ENCODE measurements at regions not wholly inside any gene's neighbourhood (a gene's known extent, or its start where the extent isn't known, plus 50 kb on each side); places are given as distances from the start of the nearest gene placed in this dataset.

GRCh38 chr6:90759664-90760063 is 172.8 kb upstream of the MAP3K7 start:
- dilution Hi-C loops (cut with MboI; ENCODE audit: extremely low pct_ligation_motif_present, low sequenced_read_pairs) = no loop called here
- TF ChIP-seq CTCF (optimal IDR thresholded peaks at IDR 0.05 in 1 of 3, IDR thresholded peaks at IDR 0.05 in 1 of 3, conservative IDR thresholded peaks at IDR 0.05 in 1 of 3; ENCODE audit: extremely low read depth in 1 of 3, insufficient read depth in 2 of 3, low read length in 3 of 3) (no peak), EZH2 (IDR thresholded peaks at IDR 0.05; ENCODE audit: low read length) (no peak)
- no peak overlapping the region for H2AFZ ChIP-seq (ENCODE audit: control insufficient read depth, low read length)

GRCh38 chr6:90758741-90759140 is 171.9 kb upstream of the MAP3K7 start:
- TF ChIP-seq EZH2 (IDR thresholded peaks at IDR 0.05; ENCODE audit: low read length) (no peak), CTCF (optimal IDR thresholded peaks at IDR 0.05 in 1 of 3, IDR thresholded peaks at IDR 0.05 in 1 of 3, conservative IDR thresholded peaks at IDR 0.05 in 1 of 3; ENCODE audit: extremely low read depth in 1 of 3, insufficient read depth in 2 of 3, low read length in 3 of 3) (no peak)
- Histone ChIP-seq H3K79me2 (ENCODE audit: control insufficient read depth, insufficient read depth, low read length) (no peaks in the 10 kb centered on the region), H3K9ac (ENCODE audit: control insufficient read depth, extremely low read depth, insufficient read depth, low read length) (no peak overlapping the region), H4K20me1 (ENCODE audit: control insufficient read depth, extremely low read depth, insufficient read depth, low read length) (no peaks in the 10 kb centered on the region), H3K4me2 (ENCODE audit: control insufficient read depth, extremely low read depth, insufficient read depth, low read depth, low read length) (no peak overlapping the region), H3K36me3 (ENCODE audit: control insufficient read depth in 2 of 2, extremely low read depth in 1 of 2, insufficient read depth in 2 of 2, low read length in 2 of 2) (no peaks in the 10 kb centered on the region), H3K4me3 (ENCODE audit: control insufficient read depth in 2 of 3, extremely low read depth in 1 of 3, insufficient read depth in 2 of 3, low read depth in 1 of 3, low read length in 3 of 3) (no peak overlapping the region), H3K27me3 (ENCODE audit: control insufficient read depth, extremely low read depth, insufficient read depth, low read length) (no peaks in the 10 kb centered on the region), H3K4me1 (ENCODE audit: control insufficient read depth, extremely low read depth, insufficient read depth, low read length) (no peaks in the 10 kb centered on the region), H2AFZ (ENCODE audit: control insufficient read depth, low read length) (no peak overlapping the region), H3K27ac (ENCODE audit: control insufficient read depth, insufficient read depth, low read length) (no peak overlapping the region), H3K9me3 (ENCODE audit: control insufficient read depth, low read depth, low read length) (no peaks in the 10 kb centered on the region), H3K9me1 (ENCODE audit: control insufficient read depth, extremely low read depth, insufficient read depth, low read length) (no peaks in the 10 kb centered on the region)
- dilution Hi-C loops (cut with MboI; ENCODE audit: extremely low pct_ligation_motif_present, low sequenced_read_pairs) = no loop called here
- no peak for DNase-seq (ENCODE audit: low read depth, low spot score)
- FAIRE-seq = no peak

More at GRCh38 chr6:90759664-90760063, 172.8 kb upstream of the MAP3K7 start:
- Histone ChIP-seq H3K36me3 (ENCODE audit: control insufficient read depth in 2 of 2, extremely low read depth in 1 of 2, insufficient read depth in 2 of 2, low read length in 2 of 2) (no peaks in the 10 kb centered on the region), H3K4me2 (ENCODE audit: control insufficient read depth, extremely low read depth, insufficient read depth, low read depth, low read length) (no peak overlapping the region), H3K79me2 (ENCODE audit: control insufficient read depth, insufficient read depth, low read length) (no peaks in the 10 kb centered on the region), H3K27ac (ENCODE audit: control insufficient read depth, insufficient read depth, low read length) (no peak overlapping the region), H3K27me3 (ENCODE audit: control insufficient read depth, extremely low read depth, insufficient read depth, low read length) (no peaks in the 10 kb centered on the region), H3K4me1 (ENCODE audit: control insufficient read depth, extremely low read depth, insufficient read depth, low read length) (no peaks in the 10 kb centered on the region), H4K20me1 (ENCODE audit: control insufficient read depth, extremely low read depth, insufficient read depth, low read length) (no peaks in the 10 kb centered on the region), H3K9me1 (ENCODE audit: control insufficient read depth, extremely low read depth, insufficient read depth, low read length) (no peaks in the 10 kb centered on the region), H3K4me3 (ENCODE audit: control insufficient read depth in 2 of 3, extremely low read depth in 1 of 3, insufficient read depth in 2 of 3, low read depth in 1 of 3, low read length in 3 of 3) (no peak overlapping the region), H3K9ac (ENCODE audit: control insufficient read depth, extremely low read depth, insufficient read depth, low read length) (no peak overlapping the region), H3K9me3 (ENCODE audit: control insufficient read depth, low read depth, low read length) (no peaks in the 10 kb centered on the region)
- no peak for FAIRE-seq
- no peak for DNase-seq (ENCODE audit: low read depth, low spot score)

All from keratinocyte (primary cell).